T-helper 2 cell (primary cell): ENCODE measurements at regions not wholly inside any gene's neighbourhood (a gene's known extent, or its start where the extent isn't known, plus 50 kb on each side); places are given as distances from the start of the nearest gene placed in this dataset.
A peak's percentile ranks its signal among the peaks of the same experiment; 100 is the strongest.

Source experiments
- DNase-seq, 5 experiments: peaks; one replicate each; pipeline versions ENCODE4 v3.0.0 to v3.0.0-alpha.2; 2012 to 2022

GRCh38 chr3:177513815-177514610 lies 316.7 kb upstream of the TBL1XR1 start:
- DNase-seq, result no peak

GRCh38 chr3:177514611-177515499 lies 317.6 kb upstream of the TBL1XR1 start:
- no peak for DNase-seq

- DNase-seq, result no peak
These were observed 318.5 kb upstream of the TBL1XR1 start for GRCh38 chr3:177515786-177516157.

GRCh38 chr3:177516158-177517011 lies 319.1 kb upstream of the TBL1XR1 start:
- no peak for DNase-seq

- no peak for DNase-seq
These were observed 320.6 kb upstream of the TBL1XR1 start for GRCh38 chr3:177517906-177518305.

- DNase-seq, result no peak
These were observed 322.3 kb upstream of the TBL1XR1 start for GRCh38 chr3:177519588-177519987.

GRCh38 chr3:177521305-177521704 lies 324.0 kb upstream of the TBL1XR1 start:
- no peak for DNase-seq

GRCh38 chr3:177522051-177522450 lies 324.8 kb upstream of the TBL1XR1 start:
- DNase-seq, result no peak

- no peak for DNase-seq
These were observed 325.9 kb upstream of the TBL1XR1 start for GRCh38 chr3:177523067-177523675.

- DNase-seq, result no peak
These were observed 326.7 kb upstream of the TBL1XR1 start for GRCh38 chr3:177523872-177524438.

GRCh38 chr3:177524742-177525141 lies 327.5 kb upstream of the TBL1XR1 start:
- DNase-seq, result no peak

GRCh38 chr3:177525414-177525813 lies 328.1 kb upstream of the TBL1XR1 start:
- no peak for DNase-seq

- DNase-seq, result no peak
These were observed 328.9 kb upstream of the TBL1XR1 start for GRCh38 chr3:177525987-177526712.

- DNase-seq, result no peak
These were observed 329.9 kb upstream of the TBL1XR1 start for GRCh38 chr3:177527182-177527581.

GRCh38 chr3:177528306-177529070 lies 331.2 kb upstream of the TBL1XR1 start:
- DNase-seq, result no peak

GRCh38 chr3:177529071-177529550 lies 331.8 kb upstream of the TBL1XR1 start:
- peak in 1 of 5 experiments; percentile 10 for DNase-seq

GRCh38 chr3:177529716-177530335 lies 332.5 kb upstream of the TBL1XR1 start:
- DNase-seq, result no peak

GRCh38 chr3:177530908-177531307 lies 333.6 kb upstream of the TBL1XR1 start:
- no peak for DNase-seq

- DNase-seq, result no peak
These were observed 339.6 kb upstream of the TBL1XR1 start for GRCh38 chr3:177536873-177537272.

GRCh38 chr3:177537612-177538011 lies 340.3 kb upstream of the TBL1XR1 start:
- DNase-seq, result no peak
